ENCODE measurements at regions not wholly inside any gene's neighbourhood (a gene's known extent, or its start where the extent isn't known, plus 50 kb on each side); places are given as distances from the start of the nearest gene placed in this dataset.

- peaks cover 13% of the 10 kb centered on the region for H3K9me3 ChIP-seq (ENCODE audit: control insufficient read depth, low read length)
- H3K9ac ChIP-seq (ENCODE audit: low read length), result no peak overlapping the region
- no peaks in the 10 kb centered on the region for H3K36me3 ChIP-seq (ENCODE audit: control insufficient read depth, insufficient read depth, low read length, severe bottlenecking)
- no peaks in the 10 kb centered on the region for H3K4me1 ChIP-seq (ENCODE audit: control insufficient read depth, insufficient read depth, low read length)
- no peak for DNase-seq (ENCODE audit: low read depth)
- H3K27me3 ChIP-seq (replicated peaks; ENCODE audit: control insufficient read depth, insufficient read depth, low read length), result peaks cover 7% of the 10 kb centered on the region
- H3K4me3 ChIP-seq (ENCODE audit: low read length), result no peak overlapping the region
These were observed 50.4 kb upstream of the SYN2 start for GRCh38 chr3:11953778-11954177.

GRCh38 chr3:11954312-11954934, 49.8 kb upstream of the SYN2 start:
- H3K4me3 ChIP-seq (ENCODE audit: low read length), result no peak overlapping the region
- peaks cover 13% of the 10 kb centered on the region for H3K9me3 ChIP-seq (ENCODE audit: control insufficient read depth, low read length)
- H3K27me3 ChIP-seq (replicated peaks; ENCODE audit: control insufficient read depth, insufficient read depth, low read length), result peaks cover 7% of the 10 kb centered on the region
- DNase-seq (ENCODE audit: low read depth), result no peak
- no peaks in the 10 kb centered on the region for H3K4me1 ChIP-seq (ENCODE audit: control insufficient read depth, insufficient read depth, low read length)
- no peaks in the 10 kb centered on the region for H3K36me3 ChIP-seq (ENCODE audit: control insufficient read depth, insufficient read depth, low read length, severe bottlenecking)
- no peak overlapping the region for H3K9ac ChIP-seq (ENCODE audit: low read length)
